Neural cell (in vitro differentiated cells): ENCODE measurements at regions not wholly inside any gene's neighbourhood (a gene's known extent, or its start where the extent isn't known, plus 50 kb on each side); places are given as distances from the start of the nearest gene placed in this dataset.

Source experiments
- H2AFZ ChIP-seq: fragments of 200-600, 300-800 bp; sonication (generic), shearing (Covaris generic); 2 replicates; pipeline ENCODE4 v1.6.0; 2014; ENCODE audit warnings: low read depth, mild to moderate bottlenecking, antibody characterized with exemption, low read length, moderate library complexity
- H3F3A ChIP-seq: fragments of 200-600 bp; shearing (Covaris generic); 2 replicates; pipeline ENCODE4 v1.6.1; 2016; ENCODE audit warnings: mild to moderate bottlenecking, moderate library complexity, mixed read lengths, antibody characterized with exemption, low read length; ENCODE audit not compliant: insufficient read depth, poor library complexity, severe bottlenecking
- H3K27ac ChIP-seq: fragments of 200-600, 300-800 bp; sonication (generic), shearing (Covaris generic); 2 replicates; pipeline ENCODE4 v1.5.1; 2014; ENCODE audit warnings: mild to moderate bottlenecking, low read length, moderate library complexity
- H3K27me3 ChIP-seq: fragments of 300-800, 200-600 bp; sonication (generic), shearing (Covaris generic); 2 replicates; pipeline ENCODE4 v1.6.0; 2014; ENCODE audit warnings: mild to moderate bottlenecking, low read depth, low read length, moderate library complexity; ENCODE audit not compliant: insufficient read depth
- H3K36me3 ChIP-seq: fragments of 300-800, 200-600 bp; sonication (generic), shearing (Covaris generic); 2 replicates; pipeline ENCODE4 v1.5.1; 2014; ENCODE audit warnings: mild to moderate bottlenecking, antibody characterized with exemption, low read length, moderate library complexity; ENCODE audit not compliant: insufficient read depth
- H3K4me2 ChIP-seq: fragments of 300-800, 200-600 bp; sonication (generic), shearing (Covaris generic); 2 replicates; pipeline ENCODE4 v1.6.0; 2014; ENCODE audit warnings: mild to moderate bottlenecking, low read length
- H3K4me3 ChIP-seq: fragments of 300-800, 200-600 bp; sonication (generic), shearing (Covaris generic); 2 replicates; pipeline ENCODE4 v1.5.1; 2014; ENCODE audit warnings: mild to moderate bottlenecking, low read length, moderate library complexity
- H3K79me2 ChIP-seq: fragments of 200-600 bp; shearing (Covaris generic); replicated peaks from 2 replicates; pipeline ENCODE4 v1.6.0; 2014; ENCODE audit warnings: mild to moderate bottlenecking, low read length, moderate library complexity; ENCODE audit not compliant: insufficient read depth
- H3K9ac ChIP-seq: fragments of 300-800, 200-600 bp; sonication (generic), shearing (Covaris generic); 2 replicates; pipeline ENCODE4 v1.6.1; 2016; ENCODE audit warnings: mild to moderate bottlenecking, low read length, mixed read lengths
- H3K9me2 ChIP-seq: fragments of 200-600 bp; shearing (Covaris generic); 2 replicates; pipeline ENCODE4 v1.6.1; 2016; ENCODE audit warnings: mild to moderate bottlenecking, low read length, mixed read lengths; ENCODE audit not compliant: insufficient read depth
- H3K9me3 ChIP-seq: fragments of 200-600, 300-800 bp; sonication (generic), shearing (Covaris generic); 2 replicates; pipeline ENCODE4 v1.6.1; 2016; ENCODE audit warnings: mild to moderate bottlenecking, mixed run types, low read length, moderate library complexity, mixed read lengths
- H4K20me1 ChIP-seq: fragments of 200-600 bp; shearing (Covaris generic); 2 replicates; pipeline ENCODE4 v1.6.1; 2016; ENCODE audit warnings: mild to moderate bottlenecking, mixed run types; ENCODE audit not compliant: insufficient read depth
- CTCF ChIP-seq: fragments of 450-650 bp; IDR thresholded peaks from 2 replicates; pipeline ENCODE4 v1.5.1; 2014; ENCODE audit warnings: antibody characterized with exemption, mild to moderate bottlenecking, moderate library complexity; ENCODE audit not compliant: poor library complexity, severe bottlenecking
- EZH2 ChIP-seq: fragments of 200-600, 300-800 bp; shearing (Covaris generic), sonication (generic); IDR thresholded peaks from 2 replicates; pipeline ENCODE4 v1.6.1; 2014; ENCODE audit warnings: antibody characterized with exemption, low read length, borderline replicate concordance, mild to moderate bottlenecking; ENCODE audit not compliant: insufficient read depth, poor library complexity, severe bottlenecking
- MXI1 ChIP-seq: fragments of 450-650 bp; conservative IDR thresholded peaks from 2 replicates; pipeline ENCODE4 v1.6.1; 2014; ENCODE audit warnings: antibody characterized with exemption, mild to moderate bottlenecking; ENCODE audit not compliant: poor library complexity, severe bottlenecking
- POLR2AphosphoS5 ChIP-seq: IDR thresholded peaks from 2 replicates; pipeline ENCODE4 v1.6.1; 2012
- RAD21 ChIP-seq: fragments of 450-650 bp; conservative IDR thresholded peaks from 2 replicates; pipeline ENCODE4 v1.6.1; 2014; ENCODE audit warnings: antibody characterized with exemption, mild to moderate bottlenecking, moderate library complexity
- SMC3 ChIP-seq: fragments of 450-650 bp; conservative IDR thresholded peaks from 2 replicates; pipeline ENCODE4 v1.6.1; 2014; ENCODE audit warnings: antibody characterized with exemption, mild to moderate bottlenecking, moderate library complexity; ENCODE audit not compliant: poor library complexity
- TAF1 ChIP-seq: IDR thresholded peaks from 2 replicates; pipeline ENCODE4 v1.6.1; 2012; ENCODE audit warnings: low read depth
- TF ChIP-seq, protein P1 (sequence below): IDR thresholded peaks from 2 replicates; pipeline ENCODE4 v1.6.1; 2012; ENCODE audit warnings: borderline replicate concordance

DNA sequence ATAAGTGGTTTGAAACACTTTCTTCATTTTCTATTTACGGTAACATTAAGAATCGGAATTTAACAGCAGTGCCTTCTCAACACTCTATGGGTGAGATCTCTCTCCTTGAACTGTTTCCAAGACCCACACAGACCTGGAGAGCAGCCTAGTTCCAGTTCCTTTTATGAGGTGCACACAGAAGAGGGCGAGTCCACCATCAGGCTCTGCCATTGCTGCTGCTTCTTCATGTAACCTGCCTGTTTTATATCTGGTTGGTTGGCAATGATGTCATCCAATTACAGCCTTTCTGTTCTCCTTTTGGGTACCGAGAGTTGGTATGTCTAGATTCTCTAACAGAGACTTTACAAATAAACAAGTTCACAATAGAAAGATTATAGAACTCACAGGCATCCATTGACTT, 225.7 kb downstream of the UTP18 start:
- H3K9ac ChIP-seq = no peak overlapping the region
- TF ChIP-seq POLR2AphosphoS5 (no peak), EZH2 (no peak)
- TF ChIP-seq, protein P1, sequence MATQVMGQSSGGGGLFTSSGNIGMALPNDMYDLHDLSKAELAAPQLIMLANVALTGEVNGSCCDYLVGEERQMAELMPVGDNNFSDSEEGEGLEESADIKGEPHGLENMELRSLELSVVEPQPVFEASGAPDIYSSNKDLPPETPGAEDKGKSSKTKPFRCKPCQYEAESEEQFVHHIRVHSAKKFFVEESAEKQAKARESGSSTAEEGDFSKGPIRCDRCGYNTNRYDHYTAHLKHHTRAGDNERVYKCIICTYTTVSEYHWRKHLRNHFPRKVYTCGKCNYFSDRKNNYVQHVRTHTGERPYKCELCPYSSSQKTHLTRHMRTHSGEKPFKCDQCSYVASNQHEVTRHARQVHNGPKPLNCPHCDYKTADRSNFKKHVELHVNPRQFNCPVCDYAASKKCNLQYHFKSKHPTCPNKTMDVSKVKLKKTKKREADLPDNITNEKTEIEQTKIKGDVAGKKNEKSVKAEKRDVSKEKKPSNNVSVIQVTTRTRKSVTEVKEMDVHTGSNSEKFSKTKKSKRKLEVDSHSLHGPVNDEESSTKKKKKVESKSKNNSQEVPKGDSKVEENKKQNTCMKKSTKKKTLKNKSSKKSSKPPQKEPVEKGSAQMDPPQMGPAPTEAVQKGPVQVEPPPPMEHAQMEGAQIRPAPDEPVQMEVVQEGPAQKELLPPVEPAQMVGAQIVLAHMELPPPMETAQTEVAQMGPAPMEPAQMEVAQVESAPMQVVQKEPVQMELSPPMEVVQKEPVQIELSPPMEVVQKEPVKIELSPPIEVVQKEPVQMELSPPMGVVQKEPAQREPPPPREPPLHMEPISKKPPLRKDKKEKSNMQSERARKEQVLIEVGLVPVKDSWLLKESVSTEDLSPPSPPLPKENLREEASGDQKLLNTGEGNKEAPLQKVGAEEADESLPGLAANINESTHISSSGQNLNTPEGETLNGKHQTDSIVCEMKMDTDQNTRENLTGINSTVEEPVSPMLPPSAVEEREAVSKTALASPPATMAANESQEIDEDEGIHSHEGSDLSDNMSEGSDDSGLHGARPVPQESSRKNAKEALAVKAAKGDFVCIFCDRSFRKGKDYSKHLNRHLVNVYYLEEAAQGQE = no peak
- no peaks in the 10 kb centered on the region for H3K9me3 ChIP-seq
- H3K4me2 ChIP-seq = no peak overlapping the region
- no peaks in the 10 kb centered on the region for H3K9me2 ChIP-seq
- no peaks in the 10 kb centered on the region for H3K36me3 ChIP-seq
- no peak overlapping the region for H2AFZ ChIP-seq
- H4K20me1 ChIP-seq = no peaks in the 10 kb centered on the region
- H3F3A ChIP-seq = no peaks in the 10 kb centered on the region
- no peaks in the 10 kb centered on the region for H3K27me3 ChIP-seq
- H3K4me3 ChIP-seq = no peak overlapping the region
- no peak overlapping the region for H3K27ac ChIP-seq
- no peaks in the 10 kb centered on the region for H3K79me2 ChIP-seq

GRCh38 chr17:51486885-51487520, 226.7 kb downstream of the UTP18 start:
- no peak overlapping the region for H3K9ac ChIP-seq
- no peak overlapping the region for H3K4me2 ChIP-seq
- no peak overlapping the region for H3K4me3 ChIP-seq
- H3K9me3 ChIP-seq = no peaks in the 10 kb centered on the region
- H4K20me1 ChIP-seq = no peaks in the 10 kb centered on the region
- no peaks in the 10 kb centered on the region for H3F3A ChIP-seq
- no peak overlapping the region for H3K27ac ChIP-seq
- no peaks in the 10 kb centered on the region for H3K9me2 ChIP-seq
- TF ChIP-seq CTCF (no peak), EZH2 (no peak), POLR2AphosphoS5 (no peak), TAF1 (no peak), MXI1 (no peak), SMC3 (no peak), RAD21 (no peak)
- TF ChIP-seq, protein P1 = no peak
- H3K79me2 ChIP-seq = no peaks in the 10 kb centered on the region
- no peak overlapping the region for H2AFZ ChIP-seq
- no peaks in the 10 kb centered on the region for H3K27me3 ChIP-seq
- H3K36me3 ChIP-seq = no peaks in the 10 kb centered on the region
